ENCODE measurements at regions not wholly inside any gene's neighbourhood (a gene's known extent, or its start where the extent isn't known, plus 50 kb on each side); places are given as distances from the start of the nearest gene placed in this dataset.

GRCh38 chr6:15073883-15074465, 171.9 kb upstream of the JARID2 start:
- TF ChIP-seq CTCF (IDR thresholded peaks at IDR 0.05; ENCODE audit: low read length) (no peak), EZH2 (optimal IDR thresholded peaks at IDR 0.05; ENCODE audit: low read depth, low read length) (no peak), EZH2phosphoT487 (IDR thresholded peaks at IDR 0.05; ENCODE audit: low read length) (no peak)

Data from MM.1S (cell line).